Transverse colon (tissue), 4 donors: ENCODE measurements at regions not wholly inside any gene's neighbourhood (a gene's known extent, or its start where the extent isn't known, plus 50 kb on each side); places are given as distances from the start of the nearest gene placed in this dataset.

Experiments
- EP300 ChIP-seq: sonication (generic); formaldehyde crosslinking; IDR thresholded peaks from one replicate; pipeline ENCODE4 v1.6.1; 2017; ENCODE audit warnings: antibody characterized with exemption, low read depth
- POLR2A ChIP-seq: fragments of 450-650 bp; IDR thresholded peaks from one replicate; pipeline ENCODE4 v1.6.1; 2016; ENCODE audit warnings: antibody characterized with exemption, mild to moderate bottlenecking, moderate library complexity
- POLR2AphosphoS5 ChIP-seq, 3 donors: sonication (generic); formaldehyde crosslinking; IDR thresholded peaks; one replicate each; pipeline ENCODE4 v1.6.1; 2016; ENCODE audit warnings: antibody characterized with exemption in 3 of 3
- TF ChIP-seq, protein P1 (sequence below), 5 experiments: fragments of 200-600 bp in 3 of 5; fragments of 450-650 bp in 2 of 5; sonication (generic) in 3 of 5; IDR thresholded peaks; 1 replicate in 2 of 5; 2 replicates in 3 of 5; pipeline ENCODE4 v1.5.1; 2016 to 2017; ENCODE audit warnings: antibody characterized with exemption in 5 of 5, inconsistent platforms in 3 of 5, mild to moderate bottlenecking in 2 of 5, moderate library complexity in 1 of 5

DNA sequence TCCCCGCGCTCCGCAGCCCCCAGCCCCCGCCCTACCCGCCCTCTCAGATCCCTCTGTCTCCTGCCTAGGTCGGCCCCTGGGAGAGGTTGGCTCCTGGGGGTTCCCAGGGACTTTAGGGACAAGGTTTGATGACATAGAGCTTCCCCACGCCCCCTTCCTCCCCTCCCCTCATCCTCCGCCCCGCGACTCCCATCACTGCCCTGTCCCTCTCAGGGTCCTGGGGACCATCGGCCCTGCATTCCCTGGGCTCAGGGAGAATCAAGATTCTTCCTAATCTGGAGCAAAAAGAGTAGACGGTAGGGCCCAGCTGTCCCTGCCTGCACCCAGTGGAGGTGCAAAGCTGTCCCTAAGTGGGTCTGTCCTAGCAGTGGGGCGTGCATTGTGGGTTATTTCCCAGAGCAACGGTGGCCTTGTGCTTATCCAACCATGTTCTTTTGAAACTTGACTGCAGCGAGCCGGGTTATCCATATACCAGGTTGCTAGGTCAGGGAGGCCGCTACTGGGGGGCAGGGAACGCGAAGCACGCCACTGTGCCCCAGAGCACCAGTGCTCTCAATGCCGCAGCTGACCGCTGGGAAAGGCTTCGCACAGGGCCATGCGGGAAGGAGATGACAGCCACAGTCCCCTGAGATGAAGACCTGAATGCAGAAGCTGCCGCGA lies 124.4 kb upstream of the PRMT8 start:
- TF ChIP-seq, protein P1, sequence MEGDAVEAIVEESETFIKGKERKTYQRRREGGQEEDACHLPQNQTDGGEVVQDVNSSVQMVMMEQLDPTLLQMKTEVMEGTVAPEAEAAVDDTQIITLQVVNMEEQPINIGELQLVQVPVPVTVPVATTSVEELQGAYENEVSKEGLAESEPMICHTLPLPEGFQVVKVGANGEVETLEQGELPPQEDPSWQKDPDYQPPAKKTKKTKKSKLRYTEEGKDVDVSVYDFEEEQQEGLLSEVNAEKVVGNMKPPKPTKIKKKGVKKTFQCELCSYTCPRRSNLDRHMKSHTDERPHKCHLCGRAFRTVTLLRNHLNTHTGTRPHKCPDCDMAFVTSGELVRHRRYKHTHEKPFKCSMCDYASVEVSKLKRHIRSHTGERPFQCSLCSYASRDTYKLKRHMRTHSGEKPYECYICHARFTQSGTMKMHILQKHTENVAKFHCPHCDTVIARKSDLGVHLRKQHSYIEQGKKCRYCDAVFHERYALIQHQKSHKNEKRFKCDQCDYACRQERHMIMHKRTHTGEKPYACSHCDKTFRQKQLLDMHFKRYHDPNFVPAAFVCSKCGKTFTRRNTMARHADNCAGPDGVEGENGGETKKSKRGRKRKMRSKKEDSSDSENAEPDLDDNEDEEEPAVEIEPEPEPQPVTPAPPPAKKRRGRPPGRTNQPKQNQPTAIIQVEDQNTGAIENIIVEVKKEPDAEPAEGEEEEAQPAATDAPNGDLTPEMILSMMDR (IDR thresholded peaks at IDR 0.05): no peak
- TF ChIP-seq EP300 (no peak), POLR2A (no peak), POLR2AphosphoS5 (IDR thresholded peaks at IDR 0.05) (no peak)
